ENCODE measurements at regions not wholly inside any gene's neighbourhood (a gene's known extent, or its start where the extent isn't known, plus 50 kb on each side); places are given as distances from the start of the nearest gene placed in this dataset.

DNA sequence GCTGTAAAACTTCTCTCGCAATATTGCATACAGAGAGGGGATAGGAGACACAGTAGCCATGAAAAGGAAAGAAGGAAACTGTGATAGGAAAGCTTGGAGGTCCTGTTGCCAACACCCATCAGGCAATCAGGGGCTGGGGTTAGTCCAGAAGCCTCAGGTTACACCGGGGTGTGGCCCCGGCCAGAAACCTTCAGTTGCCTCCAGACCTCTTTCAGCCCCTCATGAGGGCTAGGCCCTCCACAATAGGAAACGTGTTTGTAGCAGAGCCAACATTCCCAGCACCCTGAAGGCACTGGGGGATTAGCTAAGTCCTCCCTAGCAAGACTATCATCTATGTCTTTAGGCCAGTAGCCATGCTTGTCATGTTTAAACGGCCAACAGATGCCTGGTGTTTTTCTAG, 1048.0 kb upstream of the CNTN5 start:
- TF ChIP-seq, protein P1, sequence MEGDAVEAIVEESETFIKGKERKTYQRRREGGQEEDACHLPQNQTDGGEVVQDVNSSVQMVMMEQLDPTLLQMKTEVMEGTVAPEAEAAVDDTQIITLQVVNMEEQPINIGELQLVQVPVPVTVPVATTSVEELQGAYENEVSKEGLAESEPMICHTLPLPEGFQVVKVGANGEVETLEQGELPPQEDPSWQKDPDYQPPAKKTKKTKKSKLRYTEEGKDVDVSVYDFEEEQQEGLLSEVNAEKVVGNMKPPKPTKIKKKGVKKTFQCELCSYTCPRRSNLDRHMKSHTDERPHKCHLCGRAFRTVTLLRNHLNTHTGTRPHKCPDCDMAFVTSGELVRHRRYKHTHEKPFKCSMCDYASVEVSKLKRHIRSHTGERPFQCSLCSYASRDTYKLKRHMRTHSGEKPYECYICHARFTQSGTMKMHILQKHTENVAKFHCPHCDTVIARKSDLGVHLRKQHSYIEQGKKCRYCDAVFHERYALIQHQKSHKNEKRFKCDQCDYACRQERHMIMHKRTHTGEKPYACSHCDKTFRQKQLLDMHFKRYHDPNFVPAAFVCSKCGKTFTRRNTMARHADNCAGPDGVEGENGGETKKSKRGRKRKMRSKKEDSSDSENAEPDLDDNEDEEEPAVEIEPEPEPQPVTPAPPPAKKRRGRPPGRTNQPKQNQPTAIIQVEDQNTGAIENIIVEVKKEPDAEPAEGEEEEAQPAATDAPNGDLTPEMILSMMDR (IDR thresholded peaks at IDR 0.05): no peak
- TF ChIP-seq POLR2A (IDR thresholded peaks at IDR 0.05): no peak
